ENCODE measurements at regions not wholly inside any gene's neighbourhood (a gene's known extent, or its start where the extent isn't known, plus 50 kb on each side); places are given as distances from the start of the nearest gene placed in this dataset.

DNA sequence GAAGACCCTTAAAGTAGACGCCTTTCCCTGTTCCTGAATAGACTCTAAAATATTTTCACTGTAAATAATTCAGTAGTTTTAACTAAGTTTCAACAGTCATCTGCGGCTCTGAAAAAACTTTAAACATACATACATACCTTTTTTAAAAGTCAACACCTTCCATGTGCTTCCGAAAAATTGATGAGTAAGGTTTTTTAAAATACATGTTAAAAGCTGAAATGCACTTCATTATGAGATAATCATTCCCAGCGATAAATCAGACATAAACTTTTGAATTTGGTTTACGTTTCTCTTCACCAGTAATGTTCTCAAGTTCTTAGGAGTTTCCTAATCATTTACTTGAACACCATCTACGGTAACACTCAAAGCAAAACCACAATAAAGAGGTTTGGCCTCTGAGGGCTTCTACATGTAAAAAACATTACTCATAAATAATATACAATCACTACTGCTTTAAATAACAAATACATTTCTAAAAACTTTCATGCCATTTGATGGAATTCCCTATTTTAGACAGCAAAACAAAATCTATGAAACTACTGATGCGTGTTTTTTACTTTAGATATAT, 403.5 kb downstream of the SHQ1 start:
- Histone ChIP-seq H3K4me3 (ENCODE audit: low read length) (no peak overlapping the region), H3K4me1 (ENCODE audit: control insufficient read depth, insufficient read depth, low read length) (peaks cover 16% of the 10 kb centered on the region), H3K9me3 (ENCODE audit: control insufficient read depth, insufficient read depth, low read length) (no peaks in the 10 kb centered on the region), H3K36me3 (ENCODE audit: control insufficient read depth, insufficient read depth, low read length) (peaks cover 2% of the 10 kb centered on the region), H3K27ac (ENCODE audit: low read length) (no peak overlapping the region), H3K27me3 (ENCODE audit: control insufficient read depth, insufficient read depth, low read length) (no peaks in the 10 kb centered on the region)
- Mint-ChIP-seq H3K4me1 (peaks cover 58 to 64% of the 10 kb centered on the region in 2 donors), H3K4me3 (peak overlapping the region; percentile 89), H3K27me3 (ENCODE audit: low read depth in 2 of 2) (peaks cover 2 to 7% of the 10 kb centered on the region in 2 donors), H3K27ac (peak overlapping the region; percentile 2 to 91), H3K9me3 (no peaks in the 10 kb centered on the region), H3K36me3 (no peaks in the 10 kb centered on the region)
- DNase-seq (peak in 1 of 2 donors; percentile 57), ATAC-seq (no peak)
- WGBS (ENCODE audit: insufficient coverage): 38% methylated on average over 4 of the region's 7 CpGs
- TF ChIP-seq, protein P1, sequence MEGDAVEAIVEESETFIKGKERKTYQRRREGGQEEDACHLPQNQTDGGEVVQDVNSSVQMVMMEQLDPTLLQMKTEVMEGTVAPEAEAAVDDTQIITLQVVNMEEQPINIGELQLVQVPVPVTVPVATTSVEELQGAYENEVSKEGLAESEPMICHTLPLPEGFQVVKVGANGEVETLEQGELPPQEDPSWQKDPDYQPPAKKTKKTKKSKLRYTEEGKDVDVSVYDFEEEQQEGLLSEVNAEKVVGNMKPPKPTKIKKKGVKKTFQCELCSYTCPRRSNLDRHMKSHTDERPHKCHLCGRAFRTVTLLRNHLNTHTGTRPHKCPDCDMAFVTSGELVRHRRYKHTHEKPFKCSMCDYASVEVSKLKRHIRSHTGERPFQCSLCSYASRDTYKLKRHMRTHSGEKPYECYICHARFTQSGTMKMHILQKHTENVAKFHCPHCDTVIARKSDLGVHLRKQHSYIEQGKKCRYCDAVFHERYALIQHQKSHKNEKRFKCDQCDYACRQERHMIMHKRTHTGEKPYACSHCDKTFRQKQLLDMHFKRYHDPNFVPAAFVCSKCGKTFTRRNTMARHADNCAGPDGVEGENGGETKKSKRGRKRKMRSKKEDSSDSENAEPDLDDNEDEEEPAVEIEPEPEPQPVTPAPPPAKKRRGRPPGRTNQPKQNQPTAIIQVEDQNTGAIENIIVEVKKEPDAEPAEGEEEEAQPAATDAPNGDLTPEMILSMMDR (IDR thresholded peaks at IDR 0.05): no peak
- intact Hi-C loops (cut with micrococcal nuclease): loop anchor here (5.0 to 10.0 kb wide), 3 partner anchors 67 to 720 kb away; partner anchors contain the start of genes EIF4E3 and PPP4R2

DNA sequence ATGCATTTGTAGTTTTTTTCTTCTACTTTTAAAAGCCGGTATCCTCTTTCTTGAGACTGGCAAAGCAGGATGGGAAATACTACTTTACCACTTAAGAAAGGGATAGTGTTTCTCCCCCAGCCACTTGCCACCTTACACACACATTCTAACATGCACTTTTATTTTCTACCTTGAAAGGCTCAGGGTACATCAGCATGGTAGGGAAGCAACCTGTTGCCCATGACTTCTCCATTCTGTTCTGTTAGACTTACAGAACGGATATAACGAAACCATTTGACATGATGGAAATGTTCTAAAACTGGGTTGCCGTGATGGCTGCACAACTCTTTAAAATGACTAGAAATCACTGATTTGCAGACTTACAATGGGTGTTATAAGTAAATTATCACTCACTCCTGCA, 405.5 kb downstream of the SHQ1 start:
- no peak overlapping the region for H3K27ac Mint-ChIP-seq
- Histone ChIP-seq H3K36me3 (ENCODE audit: control insufficient read depth, insufficient read depth, low read length) (peaks cover 6% of the 10 kb centered on the region), H3K9me3 (ENCODE audit: control insufficient read depth, insufficient read depth, low read length) (no peaks in the 10 kb centered on the region), H3K27me3 (ENCODE audit: control insufficient read depth, insufficient read depth, low read length) (no peaks in the 10 kb centered on the region), H3K4me3 (ENCODE audit: low read length) (no peak overlapping the region), H3K4me1 (ENCODE audit: control insufficient read depth, insufficient read depth, low read length) (peaks cover 14% of the 10 kb centered on the region), H3K27ac (ENCODE audit: low read length) (no peak overlapping the region)
- no peaks in the 10 kb centered on the region for H3K9me3 Mint-ChIP-seq
- no peak overlapping the region for H3K4me3 Mint-ChIP-seq
- H3K4me1 Mint-ChIP-seq: peaks cover 74 to 76% of the 10 kb centered on the region in 2 donors
- no peaks in the 10 kb centered on the region for H3K36me3 Mint-ChIP-seq
- ATAC-seq (no peak), DNase-seq (no peak)
- 84% methylated on average over 4 of the region's 4 CpGs for WGBS (ENCODE audit: insufficient coverage)
- TF ChIP-seq, protein P1 (IDR thresholded peaks at IDR 0.05): no peak
- intact Hi-C loops (cut with micrococcal nuclease): loop anchor here (10.0 kb wide), 2 partner anchors 552 to 718 kb away; partner anchors contain the start of genes EIF4E3 and PPP4R2
- no peaks in the 10 kb centered on the region for H3K27me3 Mint-ChIP-seq (ENCODE audit: low read depth in 2 of 2)

DNA sequence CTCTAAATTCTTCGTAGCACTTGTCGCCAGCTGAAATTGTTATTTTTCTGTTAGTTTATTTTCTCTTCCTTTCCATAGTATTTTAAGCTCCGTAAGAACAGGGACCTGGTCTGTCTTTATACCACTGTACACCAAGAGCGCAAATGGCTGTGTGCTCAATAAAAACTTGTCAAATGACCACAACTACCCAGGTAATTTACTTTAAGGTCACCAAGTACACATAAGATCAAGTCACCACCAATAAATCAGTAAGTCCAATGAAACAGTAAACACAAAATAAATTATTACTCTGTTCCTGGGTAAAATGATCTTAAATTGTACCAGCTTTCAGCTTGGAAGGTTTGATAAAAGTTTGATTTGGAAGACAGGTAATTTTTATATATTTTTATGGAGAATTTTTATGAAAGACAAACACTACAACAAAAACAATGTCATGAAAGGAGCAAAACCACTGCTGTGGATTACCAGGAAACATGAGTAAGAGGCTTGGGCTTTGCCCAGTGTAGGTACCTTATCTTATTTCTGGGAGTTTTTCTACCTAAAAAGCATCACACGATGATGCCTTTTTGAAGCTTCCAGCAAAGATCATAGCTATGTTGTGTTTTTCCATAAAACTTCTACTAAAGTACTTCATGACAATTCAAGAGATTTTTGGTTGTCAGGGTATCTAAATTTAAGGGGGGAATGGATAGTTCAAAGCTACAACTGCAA, 406.8 kb downstream of the SHQ1 start:
- Histone ChIP-seq H3K4me1 (ENCODE audit: control insufficient read depth, insufficient read depth, low read length) (peaks cover 9% of the 10 kb centered on the region), H3K27ac (ENCODE audit: low read length) (no peak overlapping the region), H3K9me3 (ENCODE audit: control insufficient read depth, insufficient read depth, low read length) (no peaks in the 10 kb centered on the region), H3K4me3 (ENCODE audit: low read length) (no peak overlapping the region), H3K36me3 (ENCODE audit: control insufficient read depth, insufficient read depth, low read length) (peaks cover 6% of the 10 kb centered on the region), H3K27me3 (ENCODE audit: control insufficient read depth, insufficient read depth, low read length) (no peaks in the 10 kb centered on the region)
- TF ChIP-seq, protein P1 (IDR thresholded peaks at IDR 0.05): no peak
- WGBS (ENCODE audit: insufficient coverage): 84% methylated on average over 5 of the region's 5 CpGs
- Mint-ChIP-seq H3K36me3 (no peaks in the 10 kb centered on the region), H3K4me3 (no peak overlapping the region), H3K27me3 (ENCODE audit: low read depth in 2 of 2) (no peaks in the 10 kb centered on the region), H3K4me1 (peaks cover 75 to 76% of the 10 kb centered on the region in 2 donors), H3K9me3 (no peaks in the 10 kb centered on the region), H3K27ac (peak overlapping the region; percentile 4 to 19)
- DNase-seq (no peak), ATAC-seq (no peak)
- intact Hi-C loops (cut with micrococcal nuclease): loop anchor here (10.0 kb wide), 2 partner anchors 553 to 717 kb away; partner anchors contain the start of genes EIF4E3 and PPP4R2
